ES-I3 (cell line): ENCODE measurements at regions not wholly inside any gene's neighbourhood (a gene's known extent, or its start where the extent isn't known, plus 50 kb on each side); places are given as distances from the start of the nearest gene placed in this dataset.

Source experiments
- H3K36me3 ChIP-seq: 2 replicates; pipeline ENCODE4 v1.6.1; 2013; ENCODE audit warnings: mild to moderate bottlenecking, low read length, control low read depth, moderate library complexity; ENCODE audit not compliant: insufficient read depth
- H3K4me1 ChIP-seq: 2 replicates; pipeline ENCODE4 v1.6.1; 2013; ENCODE audit warnings: mild to moderate bottlenecking, control low read depth, low read length; ENCODE audit not compliant: insufficient read depth
- H3K9ac ChIP-seq: 2 replicates; pipeline ENCODE4 v1.6.1; 2013; ENCODE audit warnings: low read depth, mild to moderate bottlenecking, low read length, moderate library complexity
- H3K9me3 ChIP-seq: 2 replicates; pipeline ENCODE4 v1.6.1; 2013; ENCODE audit warnings: mild to moderate bottlenecking, low read length, moderate library complexity; ENCODE audit not compliant: control insufficient read depth, insufficient read depth

DNA sequence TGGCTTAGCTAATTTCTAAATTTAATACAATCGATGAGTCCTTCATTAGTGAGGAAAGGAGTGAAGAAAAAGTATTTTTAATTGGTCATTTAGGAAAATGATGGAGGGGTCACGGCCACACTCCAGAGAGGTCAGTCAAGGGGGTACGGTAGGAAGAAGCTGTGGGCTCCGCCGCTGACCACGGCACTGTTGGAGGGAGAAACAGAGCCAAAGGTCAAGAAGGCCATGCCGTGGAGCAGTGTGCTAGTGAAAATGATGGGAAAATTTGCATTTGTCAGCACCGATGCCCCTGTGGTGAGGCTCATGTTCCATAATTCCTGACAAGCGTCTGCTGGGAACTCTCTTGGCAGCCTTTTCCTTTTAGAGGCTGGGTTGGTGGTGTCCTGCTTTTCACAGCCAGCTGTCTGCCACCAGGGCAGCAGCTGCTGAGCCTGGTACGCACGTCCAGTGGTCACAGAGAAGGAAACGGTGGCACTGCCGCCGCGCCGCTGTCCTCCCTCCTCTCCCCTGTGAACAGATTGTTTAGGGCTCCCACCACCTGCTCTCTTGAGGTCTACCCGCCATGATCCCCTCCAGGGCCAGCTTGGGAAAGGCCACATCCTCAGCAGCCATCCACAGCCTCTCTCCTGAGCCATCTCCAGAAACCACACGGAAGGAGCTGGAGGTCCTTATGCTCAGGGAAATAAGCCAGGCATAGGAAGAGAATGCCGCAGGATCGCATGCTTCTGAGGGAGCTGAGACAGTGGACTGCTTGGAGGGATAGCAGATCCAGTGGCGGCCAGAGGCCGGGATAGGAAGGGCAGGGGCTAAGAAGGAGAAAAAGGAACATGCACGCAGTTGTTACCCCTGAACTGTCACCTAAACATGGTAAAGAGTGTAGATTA is 263.7 kb upstream of the PPP2R2D start:
- Histone ChIP-seq H3K4me1 (no peaks in the 10 kb centered on the region), H3K36me3 (no peaks in the 10 kb centered on the region), H3K9me3 (peaks cover 3% of the 10 kb centered on the region; the same call in 1 of the 2 replicates), H3K9ac (no peak overlapping the region)

GRCh38 chr10:131638049-131638879 is 262.5 kb upstream of the PPP2R2D start:
- no peaks in the 10 kb centered on the region for H3K36me3 ChIP-seq
- no peaks in the 10 kb centered on the region for H3K4me1 ChIP-seq
- no peak overlapping the region for H3K9ac ChIP-seq
- H3K9me3 ChIP-seq, result peaks cover 3% of the 10 kb centered on the region; the same call in 1 of the 2 replicates

- H3K36me3 ChIP-seq, result no peaks in the 10 kb centered on the region
- no peak overlapping the region for H3K9ac ChIP-seq
- no peaks in the 10 kb centered on the region for H3K4me1 ChIP-seq
- peaks cover 3% of the 10 kb centered on the region; the same call in 1 of the 2 replicates for H3K9me3 ChIP-seq
Observed at GRCh38 chr10:131638880-131639278, 261.9 kb upstream of the PPP2R2D start.

DNA sequence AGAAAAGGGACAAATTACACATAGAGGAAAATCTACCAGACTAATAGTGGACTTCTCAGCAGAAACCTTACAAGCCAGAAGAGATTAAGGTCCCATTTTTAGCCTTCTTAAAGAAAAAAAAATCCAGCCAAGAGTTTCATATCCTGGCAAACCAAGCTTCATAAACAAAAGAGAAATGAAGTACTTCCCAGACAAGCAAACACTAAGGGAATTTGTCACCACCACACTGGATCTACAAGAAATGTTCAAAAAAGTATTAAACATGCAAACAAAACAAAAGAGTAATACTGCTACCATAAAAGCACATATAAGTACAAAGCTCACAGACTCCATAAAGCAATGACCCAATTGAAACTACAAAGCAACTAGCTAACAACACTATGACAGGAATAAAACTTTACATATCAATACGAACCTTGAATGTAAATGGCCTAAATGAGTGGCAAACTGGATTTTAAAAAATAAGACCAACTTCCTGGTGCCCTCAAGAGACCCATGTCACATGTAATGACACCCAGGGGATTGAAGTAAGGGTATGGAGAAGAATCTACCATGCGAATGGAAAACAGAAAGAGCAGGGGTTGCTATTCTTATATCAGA is 260.7 kb upstream of the PPP2R2D start:
- no peaks in the 10 kb centered on the region for H3K36me3 ChIP-seq
- H3K9me3 ChIP-seq, result peaks cover 3% of the 10 kb centered on the region; the same call in 1 of the 2 replicates
- no peaks in the 10 kb centered on the region for H3K4me1 ChIP-seq
- H3K9ac ChIP-seq, result no peak overlapping the region

- H3K4me1 ChIP-seq, result no peaks in the 10 kb centered on the region
- H3K9me3 ChIP-seq, result peaks cover 4% of the 10 kb centered on the region; the same call in 1 of the 2 replicates
- H3K36me3 ChIP-seq, result no peaks in the 10 kb centered on the region
- H3K9ac ChIP-seq, result no peak overlapping the region
Observed at GRCh38 chr10:131641231-131641630, 259.6 kb upstream of the PPP2R2D start.

GRCh38 chr10:131641898-131642297 is 258.9 kb upstream of the PPP2R2D start:
- Histone ChIP-seq H3K9ac (no peak overlapping the region), H3K36me3 (no peaks in the 10 kb centered on the region), H3K9me3 (peaks cover 5% of the 10 kb centered on the region; the same call in 1 of the 2 replicates), H3K4me1 (no peaks in the 10 kb centered on the region)

GRCh38 chr10:131642966-131643365 is 257.8 kb upstream of the PPP2R2D start:
- H3K36me3 ChIP-seq, result no peaks in the 10 kb centered on the region
- H3K9me3 ChIP-seq, result peaks cover 5% of the 10 kb centered on the region; the same call in 1 of the 2 replicates
- H3K4me1 ChIP-seq, result no peaks in the 10 kb centered on the region
- H3K9ac ChIP-seq, result no peak overlapping the region

- Histone ChIP-seq H3K36me3 (no peaks in the 10 kb centered on the region), H3K9me3 (peaks cover 5% of the 10 kb centered on the region; the same call in 1 of the 2 replicates), H3K9ac (no peak overlapping the region), H3K4me1 (no peaks in the 10 kb centered on the region)
Observed at GRCh38 chr10:131644289-131644688, 256.5 kb upstream of the PPP2R2D start.

DNA sequence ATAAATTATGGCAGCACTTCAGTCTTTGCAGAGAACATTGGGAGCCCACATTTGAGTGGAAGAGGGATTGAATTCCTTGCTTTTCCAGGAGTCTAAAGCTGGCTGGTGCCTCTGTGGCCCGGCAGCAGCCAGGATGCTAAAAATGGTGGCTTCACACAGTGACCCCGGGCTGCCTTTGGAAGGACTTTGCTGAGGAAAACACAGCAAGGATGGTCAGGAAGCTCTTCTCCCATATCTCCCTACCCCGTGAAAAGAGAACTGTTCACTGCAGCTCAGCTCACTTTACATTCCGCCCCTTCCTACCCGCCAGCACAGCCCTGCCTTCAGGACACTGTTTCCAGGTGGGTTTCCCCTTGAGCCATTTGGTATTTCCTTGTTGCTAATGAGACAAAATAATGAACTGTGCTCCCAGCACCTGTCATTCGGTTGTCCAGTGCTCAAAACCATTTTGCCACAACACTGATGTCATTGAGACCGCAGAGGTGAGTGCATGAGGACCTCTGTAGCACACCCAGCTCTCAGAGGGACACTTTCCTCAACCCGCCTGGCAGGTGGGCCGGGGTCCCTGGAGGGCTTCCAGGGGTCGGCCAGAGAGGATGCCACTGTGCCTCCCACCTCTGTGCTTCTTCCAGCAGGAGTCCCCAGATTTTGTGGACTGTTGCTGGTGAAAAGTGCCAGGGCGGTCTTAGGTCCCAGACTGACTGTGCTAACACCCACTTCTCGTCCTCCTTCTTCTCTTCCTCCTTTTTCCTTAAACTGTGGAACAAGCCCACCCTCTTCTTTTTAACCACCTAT is 255.7 kb upstream of the PPP2R2D start:
- H3K36me3 ChIP-seq, result no peaks in the 10 kb centered on the region
- H3K9ac ChIP-seq, result no peak overlapping the region
- H3K9me3 ChIP-seq, result peaks cover 3% of the 10 kb centered on the region; the same call in 1 of the 2 replicates
- H3K4me1 ChIP-seq, result no peaks in the 10 kb centered on the region

GRCh38 chr10:131645756-131646155 is 255.1 kb upstream of the PPP2R2D start:
- no peak overlapping the region for H3K9ac ChIP-seq
- peaks cover 3% of the 10 kb centered on the region; the same call in 1 of the 2 replicates for H3K9me3 ChIP-seq
- no peaks in the 10 kb centered on the region for H3K4me1 ChIP-seq
- no peaks in the 10 kb centered on the region for H3K36me3 ChIP-seq

DNA sequence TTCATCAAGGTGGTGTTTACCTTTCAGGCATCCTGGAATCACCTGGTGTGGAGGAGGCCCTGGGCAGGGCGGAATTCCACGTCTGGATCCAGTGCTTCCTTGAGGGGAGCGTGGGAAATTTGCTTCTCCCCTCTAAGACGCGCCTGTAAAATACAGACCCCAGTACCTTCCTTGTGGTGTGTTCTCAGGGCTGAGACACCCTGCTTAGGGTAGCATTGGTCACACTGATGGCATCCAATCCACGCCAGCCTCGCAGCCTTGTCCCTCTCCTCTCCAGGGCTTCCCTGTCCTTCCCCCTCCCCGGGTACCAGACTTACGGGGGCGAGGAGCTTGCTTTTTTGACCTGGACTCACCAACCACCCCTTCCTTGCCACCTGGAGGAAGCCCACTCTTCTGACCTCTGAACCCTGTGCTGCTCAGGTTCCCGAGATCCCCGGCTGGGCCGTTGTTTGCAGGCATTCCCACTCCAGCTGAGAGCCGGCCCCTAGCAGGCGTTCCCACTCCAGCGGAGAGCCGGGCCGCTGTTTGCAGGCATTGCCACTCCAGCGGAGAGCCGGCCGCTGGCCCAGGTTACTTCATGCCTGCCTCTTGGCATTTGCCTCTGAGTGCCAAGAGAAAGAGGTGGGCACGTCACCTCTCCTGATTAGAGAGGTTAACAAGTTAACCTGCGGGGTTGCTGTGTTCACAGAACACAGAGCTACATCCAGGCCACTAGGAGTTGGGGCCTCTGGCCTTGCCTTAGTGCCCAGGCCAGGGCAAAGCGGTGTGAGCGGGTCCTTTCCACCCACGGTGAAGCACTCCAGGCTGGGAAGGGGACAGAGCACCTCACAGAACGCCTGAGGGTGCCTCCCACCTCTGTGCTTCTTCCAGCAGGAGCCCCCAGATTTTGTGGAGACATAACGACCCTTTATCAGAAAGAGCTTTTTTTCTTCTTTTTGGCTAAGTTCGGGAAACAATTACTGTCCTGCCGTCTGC is 254.0 kb upstream of the PPP2R2D start:
- Histone ChIP-seq H3K36me3 (no peaks in the 10 kb centered on the region), H3K4me1 (peaks cover 4% of the 10 kb centered on the region), H3K9me3 (peaks cover 3% of the 10 kb centered on the region; the same call in 1 of the 2 replicates), H3K9ac (no peak overlapping the region)

- Histone ChIP-seq H3K36me3 (no peaks in the 10 kb centered on the region), H3K4me1 (peaks cover 12% of the 10 kb centered on the region), H3K9ac (no peak overlapping the region), H3K9me3 (peaks cover 3% of the 10 kb centered on the region; the same call in 1 of the 2 replicates)
Observed at GRCh38 chr10:131647789-131648188, 253.0 kb upstream of the PPP2R2D start.
